Spleen (tissue), 7 donors: ENCODE measurements at regions not wholly inside any gene's neighbourhood (a gene's known extent, or its start where the extent isn't known, plus 50 kb on each side); places are given as distances from the start of the nearest gene placed in this dataset.
"Not testable (repeated sequence)": the region's sequence is repeated elsewhere in the genome, so short reads cannot be mapped to it uniquely, and the experiment has no call there.

Experiments
- POLR2A ChIP-seq, 3 donors: fragments of 450-650 bp; IDR thresholded peaks; one replicate each; pipeline ENCODE4 v1.5.1; 2017; ENCODE audit warnings: antibody characterized with exemption in 3 of 3, mild to moderate bottlenecking in 1 of 3
- POLR2AphosphoS5 ChIP-seq, 3 donors: sonication (generic); formaldehyde crosslinking; IDR thresholded peaks; one replicate each; pipeline ENCODE4 v1.5.1; 2017; ENCODE audit warnings: antibody characterized with exemption in 3 of 3
- TF ChIP-seq, protein P1 (sequence below), 11 experiments: fragments of 200-600 bp in 7 of 11; fragments of 450-650 bp in 4 of 11; sonication (generic) in 4 of 11; IDR thresholded peaks in 8 of 11; conservative IDR thresholded peaks in 3 of 11; 1 replicate in 7 of 11; 2 replicates in 4 of 11; pipeline versions ENCODE4 v1.4.0 to v1.8.0; 2016 to 2021; ENCODE audit warnings: antibody characterized with exemption in 11 of 11, inconsistent platforms in 4 of 11, mild to moderate bottlenecking in 1 of 11
- donor health status: DM: no; HTN: no; CAD: no; lungs with moderate emphysema.
- donor health status: DM: no; HTN: no; CAD: no.
- donor health status: DM: no; HTN: no; CAD: no.

GRCh38 chr11:134840165-134840564 lies 428.1 kb upstream of the B3GAT1 start:
- TF ChIP-seq POLR2AphosphoS5, POLR2A (IDR thresholded peaks at IDR 0.05): not testable (repeated sequence)
- TF ChIP-seq, protein P1, sequence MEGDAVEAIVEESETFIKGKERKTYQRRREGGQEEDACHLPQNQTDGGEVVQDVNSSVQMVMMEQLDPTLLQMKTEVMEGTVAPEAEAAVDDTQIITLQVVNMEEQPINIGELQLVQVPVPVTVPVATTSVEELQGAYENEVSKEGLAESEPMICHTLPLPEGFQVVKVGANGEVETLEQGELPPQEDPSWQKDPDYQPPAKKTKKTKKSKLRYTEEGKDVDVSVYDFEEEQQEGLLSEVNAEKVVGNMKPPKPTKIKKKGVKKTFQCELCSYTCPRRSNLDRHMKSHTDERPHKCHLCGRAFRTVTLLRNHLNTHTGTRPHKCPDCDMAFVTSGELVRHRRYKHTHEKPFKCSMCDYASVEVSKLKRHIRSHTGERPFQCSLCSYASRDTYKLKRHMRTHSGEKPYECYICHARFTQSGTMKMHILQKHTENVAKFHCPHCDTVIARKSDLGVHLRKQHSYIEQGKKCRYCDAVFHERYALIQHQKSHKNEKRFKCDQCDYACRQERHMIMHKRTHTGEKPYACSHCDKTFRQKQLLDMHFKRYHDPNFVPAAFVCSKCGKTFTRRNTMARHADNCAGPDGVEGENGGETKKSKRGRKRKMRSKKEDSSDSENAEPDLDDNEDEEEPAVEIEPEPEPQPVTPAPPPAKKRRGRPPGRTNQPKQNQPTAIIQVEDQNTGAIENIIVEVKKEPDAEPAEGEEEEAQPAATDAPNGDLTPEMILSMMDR (IDR thresholded peaks at IDR 0.05 in 8 of 11, conservative IDR thresholded peaks at IDR 0.05 in 3 of 11), result not testable (repeated sequence)
